Right atrium auricular region (tissue), 2 donors: ENCODE measurements at regions not wholly inside any gene's neighbourhood (a gene's known extent, or its start where the extent isn't known, plus 50 kb on each side); places are given as distances from the start of the nearest gene placed in this dataset.

ENCODE experiments used
- DNase-seq: peaks from one replicate; pipeline ENCODE4 v3.0.0-alpha.2; 2019; ENCODE audit warnings: low spot score
- H3K27ac ChIP-seq, 2 donors: fragments of 200-600 bp; sonication (generic); 1 replicate in 1 of 2; 2 replicates in 1 of 2; pipeline ENCODE4 v1.5.1; 2016 to 2019
- H3K27me3 ChIP-seq, 2 donors: fragments of 200-600 bp; sonication (generic); one replicate each; pipeline versions ENCODE4 v1.5.1 to v1.6.0; 2017 to 2019
- H3K36me3 ChIP-seq: fragments of 200-600 bp; sonication (generic); one replicate; pipeline ENCODE4 v1.5.1; 2016
- H3K4me1 ChIP-seq, 2 donors: fragments of 200-600 bp; sonication (generic); one replicate each; pipeline versions ENCODE4 v1.5.1 to v1.6.0; 2017 to 2019
- H3K4me3 ChIP-seq, 2 donors: fragments of 200-600 bp; sonication (generic); 1 replicate in 1 of 2; 2 replicates in 1 of 2; pipeline ENCODE4 v1.5.1; 2017 to 2019; ENCODE audit warnings: mild to moderate bottlenecking in 1 of 2, moderate library complexity in 1 of 2
- H3K9me3 ChIP-seq, 2 donors: fragments of 200-600 bp; sonication (generic); one replicate each; pipeline ENCODE4 v1.5.1; 2019
- CTCF ChIP-seq, 2 donors: fragments of 200-600 bp; sonication (generic); IDR thresholded peaks; one replicate each; pipeline ENCODE4 v1.5.1; 2019; ENCODE audit warnings: antibody characterized with exemption in 2 of 2

DNA sequence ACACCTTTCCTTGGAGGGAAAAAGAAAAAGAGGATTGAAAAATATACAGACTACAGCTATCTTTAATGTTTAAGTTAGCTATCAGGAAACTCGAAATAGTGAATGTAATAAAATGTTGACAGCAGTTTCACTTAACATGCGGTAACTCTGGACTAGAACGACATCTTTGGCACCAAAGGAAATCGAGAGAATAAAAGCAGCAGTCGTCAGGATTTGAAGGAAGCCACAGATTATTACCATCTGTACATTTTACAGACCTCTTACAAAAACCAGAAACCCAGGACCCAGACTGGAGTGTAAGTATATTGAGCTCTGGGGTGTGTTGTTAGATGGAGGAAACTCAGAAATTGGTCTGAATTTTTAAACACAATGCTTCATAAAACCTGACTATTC lies 51.6 kb upstream of the STOX2 start:
- no peaks in the 10 kb centered on the region for H3K9me3 ChIP-seq
- TF ChIP-seq CTCF (IDR thresholded peaks at IDR 0.05) = no peak
- H3K27ac ChIP-seq = no peak overlapping the region
- no peaks in the 10 kb centered on the region for H3K36me3 ChIP-seq
- H3K27me3 ChIP-seq = no peaks in the 10 kb centered on the region
- H3K4me3 ChIP-seq = no peak overlapping the region
- peaks cover 0 to 8% of the 10 kb centered on the region in 2 donors for H3K4me1 ChIP-seq
- DNase-seq = no peak
